H54 (cell line): ENCODE measurements at regions not wholly inside any gene's neighbourhood (a gene's known extent, or its start where the extent isn't known, plus 50 kb on each side); places are given as distances from the start of the nearest gene placed in this dataset.
"Not testable (repeated sequence)": the region's sequence is repeated elsewhere in the genome, so short reads cannot be mapped to it uniquely, and the experiment has no call there.

Experiments
- DNase-seq: peaks from one replicate; pipeline ENCODE4 v3.0.0; 2011; ENCODE audit warnings: low spot score, mixed read lengths; ENCODE audit not compliant: insufficient read length
- FAIRE-seq: peaks from 3 replicates; lab custom pipeline; 2011; peaks lifted over from hg19 to GRCh38; lab: Jason Lieb, UNC
- POLR2A ChIP-seq: IDR thresholded peaks from 2 replicates; pipeline ENCODE4 v1.6.1; 2011; ENCODE audit warnings: low read depth, mild to moderate bottlenecking, low read length

DNA sequence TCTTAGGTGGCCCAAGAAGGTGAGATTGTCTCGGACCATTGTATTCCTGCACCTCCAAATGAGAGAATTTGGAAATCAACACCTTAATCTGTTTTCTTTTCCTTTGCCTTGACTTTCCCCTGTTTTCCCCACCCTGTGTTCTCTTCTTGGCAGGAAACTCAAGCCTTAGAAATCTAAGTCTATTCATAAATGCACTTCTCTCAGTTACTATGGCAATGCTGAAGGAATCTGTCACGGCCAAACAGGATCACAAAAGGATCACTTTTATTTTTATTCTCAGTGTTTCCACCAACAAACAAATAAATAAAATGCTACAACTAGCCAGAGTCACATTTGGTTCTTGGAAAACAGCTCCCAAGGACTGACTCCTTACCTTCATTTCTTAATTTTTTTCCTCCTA is 270.5 kb downstream of the BCAT1 start:
- no peak for TF ChIP-seq POLR2A
- FAIRE-seq (no peak), DNase-seq (no peak)

DNA sequence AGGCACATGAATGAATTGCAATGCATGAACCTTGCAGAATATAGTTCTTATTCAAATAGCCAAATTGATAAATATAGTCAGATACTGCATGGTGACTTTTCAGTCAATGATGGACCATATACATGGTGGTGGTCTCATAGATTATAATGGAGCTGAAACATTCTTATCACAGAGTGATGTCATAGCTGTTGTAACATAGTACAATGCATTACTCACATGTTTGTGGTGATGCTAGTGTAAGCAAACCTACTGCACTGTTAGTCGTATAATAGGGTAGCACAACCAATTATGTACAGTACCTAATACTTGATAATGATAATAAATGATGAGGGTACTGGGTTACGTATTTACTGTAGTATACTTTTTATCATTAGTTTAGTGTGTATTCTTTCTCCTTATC is 280.3 kb downstream of the BCAT1 start:
- DNase-seq (no peak), FAIRE-seq (no peak)
- TF ChIP-seq POLR2A, result no peak

DNA sequence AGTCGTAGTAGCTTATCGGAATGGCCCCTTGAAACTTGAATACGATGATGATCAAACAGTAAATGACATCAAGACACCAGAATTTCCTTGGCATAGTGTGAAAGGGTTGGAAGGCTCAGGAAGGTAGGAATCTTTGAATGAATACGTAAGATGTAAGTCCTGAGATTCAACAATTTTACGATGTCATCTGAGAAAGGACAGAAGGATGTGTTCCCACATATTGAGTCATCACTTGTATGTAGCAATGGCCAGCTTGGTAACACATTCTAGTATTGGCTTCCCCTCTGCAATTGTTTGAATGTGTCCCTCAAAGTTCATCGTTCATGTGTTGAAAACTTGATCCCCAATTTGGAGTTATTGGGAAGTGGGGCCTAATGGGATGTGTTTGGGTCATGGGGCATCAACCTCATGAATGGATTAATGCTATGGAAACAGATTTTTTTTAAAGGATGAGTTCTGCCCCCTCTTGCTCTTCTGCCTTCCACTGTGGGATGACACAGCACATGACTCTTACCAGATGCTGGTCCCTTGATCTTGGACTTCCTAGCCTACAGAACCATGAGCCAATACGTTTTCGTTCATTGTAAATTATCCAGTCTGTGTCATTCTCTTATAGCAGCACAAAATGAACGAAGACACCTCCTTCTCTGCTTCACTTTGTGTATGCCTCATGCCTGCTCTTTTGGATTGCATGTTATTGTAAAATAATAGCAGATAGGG is 284.6 kb downstream of the BCAT1 start:
- DNase-seq, result no peak
- no peak for FAIRE-seq
- no peak for TF ChIP-seq POLR2A

DNA sequence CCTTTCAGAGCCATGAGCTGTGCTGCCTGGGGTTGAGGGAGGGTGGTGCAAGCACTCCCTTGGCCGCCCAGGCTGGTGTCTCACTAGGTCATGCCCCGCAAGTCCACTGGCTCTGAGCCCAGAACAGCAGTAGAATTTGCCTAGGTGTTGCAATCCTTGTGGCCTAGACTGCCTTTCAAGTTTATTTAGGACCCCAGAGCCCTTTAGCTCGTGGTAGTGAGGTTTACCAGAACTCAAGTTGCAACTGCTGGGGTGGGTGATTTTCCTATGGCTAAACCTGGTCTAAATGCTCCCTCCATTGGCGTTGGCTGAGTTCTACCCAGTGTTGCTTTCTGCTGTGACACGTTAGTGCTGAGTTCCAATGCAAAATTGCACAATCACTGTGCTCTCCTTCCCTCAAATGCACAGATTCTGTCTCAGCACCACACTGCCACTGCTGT is 287.2 kb downstream of the BCAT1 start:
- DNase-seq, result peak; percentile 2
- TF ChIP-seq POLR2A, result no peak
- no peak for FAIRE-seq

DNA sequence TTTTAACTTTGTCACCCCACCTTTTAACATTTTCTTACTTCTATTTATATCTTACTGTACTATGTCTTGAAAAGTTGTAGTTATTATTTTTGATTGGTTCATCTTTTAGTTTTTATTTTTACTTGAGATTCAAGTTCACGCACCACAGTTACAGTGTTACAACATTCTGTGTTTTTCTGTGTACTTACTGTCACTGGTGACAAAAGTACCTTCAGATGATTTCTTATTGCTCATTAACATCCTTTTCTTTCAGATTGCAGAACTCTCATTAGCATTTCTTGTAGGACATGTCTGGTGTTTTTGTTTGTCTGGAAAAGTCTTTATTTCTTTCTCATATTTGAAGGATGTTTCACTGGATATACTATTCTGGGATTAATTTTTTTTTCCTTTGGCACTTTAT is 289.9 kb downstream of the BCAT1 start:
- FAIRE-seq (no peak), DNase-seq (no peak)
- TF ChIP-seq POLR2A, result no peak

DNA sequence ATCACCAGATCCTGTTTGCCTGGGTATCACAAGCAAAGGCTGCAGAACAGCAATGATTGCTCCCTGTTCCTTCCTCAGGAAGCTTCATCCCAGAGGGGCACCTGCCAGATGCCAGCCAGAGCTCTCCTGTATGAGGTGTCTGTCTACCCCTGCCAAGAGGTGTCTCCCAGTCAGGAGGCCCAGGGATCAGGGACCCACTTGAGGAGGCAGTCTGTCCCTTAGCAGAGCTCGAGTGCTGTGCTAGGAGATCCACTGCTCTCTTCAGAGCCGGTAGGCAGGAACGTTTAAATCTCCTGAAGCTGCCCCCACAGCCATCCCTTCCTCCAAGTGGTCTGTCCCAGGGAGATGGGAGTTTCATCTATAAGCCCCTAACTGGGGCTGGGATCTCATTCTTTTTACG is 294.6 kb downstream of the BCAT1 start:
- not testable (repeated sequence) for DNase-seq, FAIRE-seq

DNA sequence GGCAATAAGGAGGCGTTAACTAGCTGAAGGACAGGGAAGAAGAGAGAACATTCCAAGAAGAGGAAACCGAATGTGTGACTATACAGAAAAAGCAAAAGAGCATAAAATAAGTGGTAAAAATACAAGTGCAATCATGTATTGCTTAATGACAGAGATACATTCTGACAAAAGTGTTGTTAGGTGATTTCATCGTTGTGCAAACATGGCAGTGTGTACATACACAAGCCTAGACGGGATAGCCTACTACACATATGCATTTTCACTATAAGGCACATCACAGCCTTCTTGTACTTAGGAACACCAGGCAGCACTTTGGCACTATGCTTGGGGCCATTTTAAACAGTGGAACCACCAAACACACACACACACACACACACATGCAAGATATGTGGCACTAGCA is 299.3 kb downstream of the BCAT1 start:
- no peak for FAIRE-seq
- TF ChIP-seq POLR2A, result no peak
- DNase-seq, result no peak

DNA sequence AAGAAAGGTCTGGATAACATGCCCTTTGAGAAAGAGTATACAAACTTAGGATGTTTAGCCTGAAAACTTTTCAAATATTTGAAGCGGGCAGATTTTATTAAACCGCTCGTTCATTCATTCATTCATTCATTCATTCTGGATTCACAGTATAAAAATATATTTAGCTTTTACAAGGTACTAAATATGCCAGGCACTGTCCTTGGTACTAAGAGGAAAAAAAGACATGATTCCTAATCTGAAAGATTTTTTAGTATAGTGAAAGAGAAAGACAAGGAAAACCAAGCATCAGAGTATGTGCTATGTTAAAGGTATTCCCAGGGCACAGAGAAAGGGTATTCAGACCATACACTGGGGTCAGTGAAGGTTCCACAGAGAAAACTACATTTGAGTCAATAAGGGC is 299.7 kb downstream of the BCAT1 start:
- TF ChIP-seq POLR2A, result no peak
- FAIRE-seq, result no peak

DNA sequence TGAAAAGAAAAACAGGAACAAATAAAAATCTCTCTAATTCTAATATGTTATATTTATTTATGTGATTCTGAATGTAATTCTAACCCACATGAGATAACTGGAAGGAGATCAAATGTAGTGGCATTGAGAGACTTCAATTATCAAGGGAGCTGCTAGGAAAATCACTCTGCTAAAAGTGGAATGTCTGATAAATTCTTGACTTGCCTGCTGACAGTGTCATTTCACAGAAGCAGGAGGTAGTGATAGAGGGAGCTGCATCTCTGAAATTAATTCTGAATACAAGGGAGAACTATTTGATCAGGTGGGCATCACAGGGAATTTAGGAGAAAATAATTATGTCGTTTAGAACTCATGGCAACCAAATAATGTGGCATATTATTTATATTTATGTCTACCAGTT is 303.6 kb downstream of the BCAT1 start:
- FAIRE-seq (no peak), DNase-seq (no peak)
- no peak for TF ChIP-seq POLR2A

More for the DNA sequence above, 299.7 kb downstream of the BCAT1 start:
- DNase-seq, result no peak

DNA sequence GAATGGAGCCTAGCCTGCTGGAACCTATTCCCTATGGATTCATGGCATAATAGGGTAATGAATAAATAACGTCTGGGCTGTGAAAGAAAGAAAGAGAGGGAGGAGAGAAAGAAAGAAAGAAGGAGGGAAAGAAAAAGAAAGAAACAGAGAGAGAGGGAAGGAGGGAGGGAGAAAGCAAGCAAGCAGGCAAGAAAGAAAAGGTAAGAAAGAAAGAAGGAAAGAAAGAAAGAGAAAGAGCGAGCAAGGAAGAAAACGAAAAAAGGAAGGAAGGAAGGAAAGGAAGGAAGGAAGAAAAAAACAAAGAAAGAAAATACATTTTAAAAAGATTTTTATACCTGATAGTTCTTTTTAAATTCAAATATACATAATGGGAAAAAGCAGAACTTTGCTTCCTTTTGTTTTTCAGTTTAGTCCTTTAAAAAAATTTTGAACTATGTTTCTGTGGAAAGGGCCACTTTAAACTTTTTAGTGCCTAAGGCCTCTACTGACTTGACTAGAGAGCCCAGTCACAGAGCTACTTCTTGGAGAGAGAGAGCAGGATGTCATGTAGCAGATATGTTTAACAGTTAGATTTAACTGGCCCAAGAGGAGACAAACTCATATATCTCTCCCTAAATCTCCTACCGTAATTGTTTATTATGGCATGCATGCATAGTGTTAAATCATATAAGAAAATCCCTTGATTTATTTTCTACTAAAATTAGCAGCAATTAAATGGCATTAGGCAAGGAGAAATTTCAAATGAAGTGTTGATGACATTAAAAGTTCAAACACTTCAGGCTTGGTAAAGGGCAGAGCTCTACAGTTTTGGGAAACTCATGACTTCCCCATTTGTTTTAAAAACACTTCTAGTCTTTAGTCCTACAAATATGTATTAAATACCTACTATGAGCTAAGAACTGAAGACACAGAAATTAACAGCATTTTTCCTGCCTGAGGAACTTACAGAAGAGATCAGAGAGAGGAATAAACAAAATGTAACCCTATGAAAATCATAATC is 305.5 kb downstream of the BCAT1 start:
- TF ChIP-seq POLR2A, result no peak
- no peak for FAIRE-seq
- DNase-seq, result no peak

DNA sequence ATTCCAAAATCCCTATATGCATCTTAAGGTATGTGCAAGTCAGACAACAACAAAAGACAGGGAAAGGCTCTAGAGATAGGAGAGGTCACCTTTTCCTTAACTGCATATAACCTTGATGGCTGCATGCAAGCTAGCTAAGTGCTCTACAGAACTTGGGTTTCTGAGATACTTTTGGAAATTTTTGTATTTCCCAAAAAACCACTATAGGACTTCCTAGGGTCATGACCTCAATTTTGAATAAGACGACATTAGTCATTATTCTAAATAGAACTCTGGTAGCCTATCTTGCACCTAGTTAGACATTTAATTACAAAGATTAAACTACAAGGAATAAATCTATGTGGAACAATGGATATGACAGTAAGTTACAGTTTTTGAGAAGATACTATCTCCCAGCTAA is 309.3 kb downstream of the BCAT1 start:
- no peak for FAIRE-seq
- no peak for DNase-seq

DNA sequence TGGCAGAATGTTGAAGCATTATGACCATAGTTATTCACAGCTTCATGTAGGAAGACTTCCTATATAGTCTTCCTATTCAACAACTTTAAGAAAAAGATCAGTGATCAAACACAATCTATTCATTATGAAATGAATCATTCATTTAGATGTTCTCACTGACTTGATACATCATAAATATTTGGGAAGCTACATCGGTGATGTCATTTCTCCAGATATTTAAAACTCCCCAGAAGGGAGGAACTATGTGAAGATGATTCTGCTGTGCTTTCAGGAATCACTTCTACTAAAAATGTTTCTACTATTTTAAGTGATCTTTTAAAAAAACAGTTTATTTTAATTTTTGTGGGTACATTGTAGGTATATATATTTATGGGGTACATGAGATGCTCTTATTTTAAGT is 316.4 kb downstream of the BCAT1 start:
- no peak for TF ChIP-seq POLR2A
- no peak for FAIRE-seq
- DNase-seq, result no peak

More for the DNA sequence above, 309.3 kb downstream of the BCAT1 start:
- TF ChIP-seq POLR2A, result no peak

DNA sequence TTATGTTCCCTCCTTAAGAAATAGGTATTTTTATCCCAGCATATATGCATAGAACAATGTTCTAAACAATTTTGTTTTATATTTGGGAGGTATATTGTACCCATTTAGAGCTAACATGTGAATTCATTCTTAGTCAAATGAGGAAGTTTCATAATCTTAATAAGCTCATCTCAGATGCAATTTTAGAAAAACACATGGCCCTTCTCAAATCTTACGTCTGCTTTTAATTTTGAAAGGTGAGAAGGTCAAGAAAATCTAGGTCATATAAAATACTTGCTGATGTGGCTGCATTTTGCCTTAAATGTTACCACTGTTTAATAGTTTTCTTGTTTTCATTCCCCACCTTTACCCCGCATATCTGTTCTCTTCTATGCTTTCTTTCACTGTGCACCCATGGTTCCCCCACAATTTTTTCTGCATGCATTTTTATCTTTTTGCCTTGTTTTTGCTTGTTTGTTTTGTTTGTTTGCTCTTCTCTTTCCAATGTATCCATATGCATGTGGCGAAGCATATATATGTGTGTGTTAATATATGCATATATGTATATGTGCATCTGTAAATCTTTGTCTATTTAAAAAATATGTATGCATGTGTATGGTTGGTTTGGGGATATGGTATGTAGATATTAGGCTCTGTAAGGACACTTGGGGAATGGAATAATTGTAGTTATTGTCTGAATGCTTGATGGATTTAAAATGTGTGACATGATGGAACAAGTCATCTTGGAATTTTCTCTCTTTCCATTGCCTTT is 317.1 kb downstream of the BCAT1 start:
- FAIRE-seq, result no peak
- DNase-seq, result no peak
- no peak for TF ChIP-seq POLR2A

DNA sequence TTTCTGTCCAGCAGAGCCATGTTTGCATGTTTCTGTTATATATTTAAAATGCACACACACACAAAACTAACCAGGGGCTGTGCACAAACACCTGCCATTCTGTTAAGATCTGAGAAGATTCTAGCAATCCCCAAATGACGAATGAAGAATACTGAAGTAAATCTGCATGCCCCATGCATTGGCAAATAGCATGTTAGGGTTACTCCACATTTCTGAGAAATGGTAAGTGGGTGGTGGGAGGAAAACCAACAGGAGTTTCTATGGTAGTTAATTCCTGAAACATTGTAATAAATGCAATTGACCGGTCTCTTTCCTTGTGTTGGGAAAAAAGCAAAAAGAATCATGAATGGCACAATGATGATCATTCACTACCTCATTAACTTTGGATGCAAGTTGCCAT is 318.0 kb downstream of the BCAT1 start:
- FAIRE-seq (no peak), DNase-seq (no peak)
- TF ChIP-seq POLR2A, result no peak

DNA sequence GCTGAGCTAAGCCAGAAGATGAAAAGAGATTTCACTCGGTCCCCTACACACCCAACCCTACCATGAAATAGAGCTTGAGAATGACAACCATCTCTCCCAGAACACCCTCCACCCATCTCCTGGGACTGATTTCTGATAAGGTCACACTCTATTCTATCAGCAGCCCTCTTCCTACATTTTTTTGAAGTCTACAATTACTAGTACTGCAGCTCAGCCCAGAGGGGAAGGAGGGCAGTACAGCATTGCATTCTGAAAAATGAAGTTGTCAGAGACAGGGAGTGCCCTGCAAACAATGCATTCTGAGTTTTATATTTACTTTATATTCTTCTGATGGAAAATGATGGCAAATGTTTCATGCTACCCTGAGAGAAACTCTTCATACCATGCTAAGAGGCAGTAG is 318.5 kb downstream of the BCAT1 start:
- FAIRE-seq, result no peak
- no peak for DNase-seq
- TF ChIP-seq POLR2A, result no peak
